ENCODE measurements at regions not wholly inside any gene's neighbourhood (a gene's known extent, or its start where the extent isn't known, plus 50 kb on each side); places are given as distances from the start of the nearest gene placed in this dataset.

GRCh38 chr2:176793792-176794191 is 418.8 kb upstream of the HNRNPA3 start (continued):
- TF ChIP-seq GABPA (IDR thresholded peaks at IDR 0.05 in 1 of 2, conservative IDR thresholded peaks at IDR 0.05 in 1 of 2), result no peak
- TF ChIP-seq, protein P1, sequence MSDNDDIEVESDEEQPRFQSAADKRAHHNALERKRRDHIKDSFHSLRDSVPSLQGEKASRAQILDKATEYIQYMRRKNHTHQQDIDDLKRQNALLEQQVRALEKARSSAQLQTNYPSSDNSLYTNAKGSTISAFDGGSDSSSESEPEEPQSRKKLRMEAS (IDR thresholded peaks at IDR 0.05), result no peak
- no peak for TF ChIP-seq EGR1 (IDR thresholded peaks at IDR 0.05; ENCODE audit: low read depth in 2 of 2)
- TF ChIP-seq FOXA2 (IDR thresholded peaks at IDR 0.05), result no peak
- TF ChIP-seq JUND (IDR thresholded peaks at IDR 0.05), result no peak
- no peak for TF ChIP-seq ATF3 (IDR thresholded peaks at IDR 0.05)
- TF ChIP-seq FOXA1 (IDR thresholded peaks at IDR 0.05), result no peak

- Histone ChIP-seq H3K9me3 (ENCODE audit: control insufficient read depth in 4 of 4, low read length in 3 of 4) (no peaks in the 10 kb centered on the region), H3K36me3 (ENCODE audit: control insufficient read depth in 4 of 4, insufficient read depth in 3 of 4, low read depth in 1 of 4, low read length in 3 of 4) (no peaks in the 10 kb centered on the region), H3K27ac (ENCODE audit: low read depth in 1 of 2, low read length in 2 of 2) (no peak overlapping the region), H3K4me1 (ENCODE audit: control insufficient read depth in 4 of 4, insufficient read depth in 4 of 4, low read length in 3 of 4) (no peaks in the 10 kb centered on the region), H3K27me3 (ENCODE audit: control insufficient read depth in 4 of 4, insufficient read depth in 4 of 4, low read length in 3 of 4) (peaks cover 0 to 6% (median 0%) of the 10 kb centered on the region in 4 donors), H3K4me3 (ENCODE audit: low read depth in 1 of 3, low read length in 3 of 3) (no peak overlapping the region), H3K9ac (ENCODE audit: low read depth in 1 of 2, low read length in 2 of 2) (no peak overlapping the region)
- TF ChIP-seq NR2F2 (IDR thresholded peaks at IDR 0.05) (no peak), EGR1 (IDR thresholded peaks at IDR 0.05; ENCODE audit: low read depth in 2 of 2) (no peak), ATF3 (IDR thresholded peaks at IDR 0.05) (no peak), HNF4G (IDR thresholded peaks at IDR 0.05) (no peak), REST (IDR thresholded peaks at IDR 0.05) (no peak), TAF1 (conservative IDR thresholded peaks at IDR 0.05) (no peak), GABPA (IDR thresholded peaks at IDR 0.05 in 1 of 2, conservative IDR thresholded peaks at IDR 0.05 in 1 of 2) (no peak), RXRA (IDR thresholded peaks at IDR 0.05) (no peak), FOXA2 (IDR thresholded peaks at IDR 0.05) (no peak), YY1 (IDR thresholded peaks at IDR 0.05) (no peak)
- TF ChIP-seq, protein P2, sequence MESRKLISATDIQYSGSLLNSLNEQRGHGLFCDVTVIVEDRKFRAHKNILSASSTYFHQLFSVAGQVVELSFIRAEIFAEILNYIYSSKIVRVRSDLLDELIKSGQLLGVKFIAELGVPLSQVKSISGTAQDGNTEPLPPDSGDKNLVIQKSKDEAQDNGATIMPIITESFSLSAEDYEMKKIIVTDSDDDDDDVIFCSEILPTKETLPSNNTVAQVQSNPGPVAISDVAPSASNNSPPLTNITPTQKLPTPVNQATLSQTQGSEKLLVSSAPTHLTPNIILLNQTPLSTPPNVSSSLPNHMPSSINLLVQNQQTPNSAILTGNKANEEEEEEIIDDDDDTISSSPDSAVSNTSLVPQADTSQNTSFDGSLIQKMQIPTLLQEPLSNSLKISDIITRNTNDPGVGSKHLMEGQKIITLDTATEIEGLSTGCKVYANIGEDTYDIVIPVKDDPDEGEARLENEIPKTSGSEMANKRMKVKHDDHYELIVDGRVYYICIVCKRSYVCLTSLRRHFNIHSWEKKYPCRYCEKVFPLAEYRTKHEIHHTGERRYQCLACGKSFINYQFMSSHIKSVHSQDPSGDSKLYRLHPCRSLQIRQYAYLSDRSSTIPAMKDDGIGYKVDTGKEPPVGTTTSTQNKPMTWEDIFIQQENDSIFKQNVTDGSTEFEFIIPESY (IDR thresholded peaks at IDR 0.05), result no peak
- TF ChIP-seq, protein P3, sequence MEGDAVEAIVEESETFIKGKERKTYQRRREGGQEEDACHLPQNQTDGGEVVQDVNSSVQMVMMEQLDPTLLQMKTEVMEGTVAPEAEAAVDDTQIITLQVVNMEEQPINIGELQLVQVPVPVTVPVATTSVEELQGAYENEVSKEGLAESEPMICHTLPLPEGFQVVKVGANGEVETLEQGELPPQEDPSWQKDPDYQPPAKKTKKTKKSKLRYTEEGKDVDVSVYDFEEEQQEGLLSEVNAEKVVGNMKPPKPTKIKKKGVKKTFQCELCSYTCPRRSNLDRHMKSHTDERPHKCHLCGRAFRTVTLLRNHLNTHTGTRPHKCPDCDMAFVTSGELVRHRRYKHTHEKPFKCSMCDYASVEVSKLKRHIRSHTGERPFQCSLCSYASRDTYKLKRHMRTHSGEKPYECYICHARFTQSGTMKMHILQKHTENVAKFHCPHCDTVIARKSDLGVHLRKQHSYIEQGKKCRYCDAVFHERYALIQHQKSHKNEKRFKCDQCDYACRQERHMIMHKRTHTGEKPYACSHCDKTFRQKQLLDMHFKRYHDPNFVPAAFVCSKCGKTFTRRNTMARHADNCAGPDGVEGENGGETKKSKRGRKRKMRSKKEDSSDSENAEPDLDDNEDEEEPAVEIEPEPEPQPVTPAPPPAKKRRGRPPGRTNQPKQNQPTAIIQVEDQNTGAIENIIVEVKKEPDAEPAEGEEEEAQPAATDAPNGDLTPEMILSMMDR (IDR thresholded peaks at IDR 0.05; ENCODE audit: low read depth, low read length, missing input control), result no peak
- TF ChIP-seq, protein P1 (IDR thresholded peaks at IDR 0.05), result no peak
- WGBS, result 86% methylated on average over 1 of the region's 1 CpG
- DNase-seq (ENCODE audit: low spot score), result no peak
These were observed 418.2 kb upstream of the HNRNPA3 start for GRCh38 chr2:176794392-176794791.
